Neural crest cell (in vitro differentiated cells): ENCODE measurements at regions not wholly inside any gene's neighbourhood (a gene's known extent, or its start where the extent isn't known, plus 50 kb on each side); places are given as distances from the start of the nearest gene placed in this dataset.

Source experiments
- DNase-seq: peaks from one replicate; pipeline ENCODE4 v3.0.0; 2021; ENCODE audit warnings: low read depth, mixed read lengths, low spot score
- H3K27ac Mint-ChIP-seq: one replicate; pipeline ENCODE4 v1.8.0; 2021; ENCODE audit warnings: mild to moderate bottlenecking, mixed read lengths; ENCODE audit not compliant: unreplicated experiment
- H3K27me3 Mint-ChIP-seq: 2 replicates; pipeline ENCODE4 v1.8.0; 2021; ENCODE audit warnings: low read depth, mild to moderate bottlenecking, mixed read lengths
- H3K36me3 Mint-ChIP-seq: 2 replicates; pipeline ENCODE4 v1.8.0; 2021; ENCODE audit warnings: low read depth, mild to moderate bottlenecking, mixed read lengths
- H3K4me1 Mint-ChIP-seq: 2 replicates; pipeline ENCODE4 v1.8.0; 2021; ENCODE audit warnings: mixed read lengths
- H3K4me3 Mint-ChIP-seq: one replicate; pipeline ENCODE4 v1.8.0; 2021; ENCODE audit warnings: mild to moderate bottlenecking, mixed read lengths
- H3K9me3 Mint-ChIP-seq: 2 replicates; pipeline ENCODE4 v1.8.0; 2021; ENCODE audit warnings: mixed read lengths
- TF ChIP-seq, protein P1 (sequence below): fragments of 200-600 bp; sonication (generic); conservative IDR thresholded peaks from 2 replicates; pipeline ENCODE4 v1.5.0; 2021; ENCODE audit warnings: antibody characterized with exemption, mild to moderate bottlenecking

GRCh38 chr3:13258986-13259514, 161.1 kb downstream of the NUP210 start:
- Mint-ChIP-seq H3K27me3 (no peaks in the 10 kb centered on the region), H3K4me1 (peaks cover 26% of the 10 kb centered on the region), H3K9me3 (no peaks in the 10 kb centered on the region), H3K27ac (no peak overlapping the region), H3K36me3 (no peaks in the 10 kb centered on the region), H3K4me3 (no peak overlapping the region)
- TF ChIP-seq, protein P1, sequence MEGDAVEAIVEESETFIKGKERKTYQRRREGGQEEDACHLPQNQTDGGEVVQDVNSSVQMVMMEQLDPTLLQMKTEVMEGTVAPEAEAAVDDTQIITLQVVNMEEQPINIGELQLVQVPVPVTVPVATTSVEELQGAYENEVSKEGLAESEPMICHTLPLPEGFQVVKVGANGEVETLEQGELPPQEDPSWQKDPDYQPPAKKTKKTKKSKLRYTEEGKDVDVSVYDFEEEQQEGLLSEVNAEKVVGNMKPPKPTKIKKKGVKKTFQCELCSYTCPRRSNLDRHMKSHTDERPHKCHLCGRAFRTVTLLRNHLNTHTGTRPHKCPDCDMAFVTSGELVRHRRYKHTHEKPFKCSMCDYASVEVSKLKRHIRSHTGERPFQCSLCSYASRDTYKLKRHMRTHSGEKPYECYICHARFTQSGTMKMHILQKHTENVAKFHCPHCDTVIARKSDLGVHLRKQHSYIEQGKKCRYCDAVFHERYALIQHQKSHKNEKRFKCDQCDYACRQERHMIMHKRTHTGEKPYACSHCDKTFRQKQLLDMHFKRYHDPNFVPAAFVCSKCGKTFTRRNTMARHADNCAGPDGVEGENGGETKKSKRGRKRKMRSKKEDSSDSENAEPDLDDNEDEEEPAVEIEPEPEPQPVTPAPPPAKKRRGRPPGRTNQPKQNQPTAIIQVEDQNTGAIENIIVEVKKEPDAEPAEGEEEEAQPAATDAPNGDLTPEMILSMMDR: no peak
- no peak for DNase-seq

- no peak overlapping the region for H3K4me3 Mint-ChIP-seq
- H3K36me3 Mint-ChIP-seq: no peaks in the 10 kb centered on the region
- DNase-seq: no peak
- H3K4me1 Mint-ChIP-seq: peaks cover 21% of the 10 kb centered on the region
- no peaks in the 10 kb centered on the region for H3K27me3 Mint-ChIP-seq
- H3K9me3 Mint-ChIP-seq: no peaks in the 10 kb centered on the region
- TF ChIP-seq, protein P1: no peak
- H3K27ac Mint-ChIP-seq: no peak overlapping the region
Measured at GRCh38 chr3:13258280-13258679, 161.8 kb downstream of the NUP210 start.

GRCh38 chr3:13257666-13258065, 162.5 kb downstream of the NUP210 start:
- TF ChIP-seq, protein P1: no peak
- H3K27ac Mint-ChIP-seq: no peak overlapping the region
- no peaks in the 10 kb centered on the region for H3K9me3 Mint-ChIP-seq
- DNase-seq: no peak
- H3K4me3 Mint-ChIP-seq: no peak overlapping the region
- no peaks in the 10 kb centered on the region for H3K27me3 Mint-ChIP-seq
- peaks cover 18% of the 10 kb centered on the region for H3K4me1 Mint-ChIP-seq
- no peaks in the 10 kb centered on the region for H3K36me3 Mint-ChIP-seq

- Mint-ChIP-seq H3K4me3 (no peak overlapping the region), H3K4me1 (peaks cover 12% of the 10 kb centered on the region), H3K9me3 (no peaks in the 10 kb centered on the region), H3K36me3 (no peaks in the 10 kb centered on the region), H3K27me3 (no peaks in the 10 kb centered on the region), H3K27ac (no peak overlapping the region)
- TF ChIP-seq, protein P1: no peak
- DNase-seq: no peak
Measured at GRCh38 chr3:13256845-13257244, 163.3 kb downstream of the NUP210 start.

GRCh38 chr3:13254028-13254951, 165.8 kb downstream of the NUP210 start:
- H3K9me3 Mint-ChIP-seq: no peaks in the 10 kb centered on the region
- peaks cover 3% of the 10 kb centered on the region for H3K27me3 Mint-ChIP-seq
- peaks cover 5% of the 10 kb centered on the region for H3K4me1 Mint-ChIP-seq
- DNase-seq: no peak
- H3K4me3 Mint-ChIP-seq: no peak overlapping the region
- no peak overlapping the region for H3K27ac Mint-ChIP-seq
- TF ChIP-seq, protein P1: no peak
- H3K36me3 Mint-ChIP-seq: no peaks in the 10 kb centered on the region
